GM12875 (cell line): ENCODE measurements at regions not wholly inside any gene's neighbourhood (a gene's known extent, or its start where the extent isn't known, plus 50 kb on each side); places are given as distances from the start of the nearest gene placed in this dataset.

ENCODE experiments used
- H3K4me3 ChIP-seq: one replicate; pipeline ENCODE4 v1.5.1; 2011; ENCODE audit warnings: low read depth, low read length, control low read depth
- TF ChIP-seq, protein P1 (sequence below): IDR thresholded peaks from 2 replicates; pipeline ENCODE4 v1.5.1; 2011; ENCODE audit warnings: low read depth, mild to moderate bottlenecking, control low read depth, inconsistent platforms, low read length, moderate library complexity, borderline replicate concordance; ENCODE audit not compliant: insufficient read depth

DNA sequence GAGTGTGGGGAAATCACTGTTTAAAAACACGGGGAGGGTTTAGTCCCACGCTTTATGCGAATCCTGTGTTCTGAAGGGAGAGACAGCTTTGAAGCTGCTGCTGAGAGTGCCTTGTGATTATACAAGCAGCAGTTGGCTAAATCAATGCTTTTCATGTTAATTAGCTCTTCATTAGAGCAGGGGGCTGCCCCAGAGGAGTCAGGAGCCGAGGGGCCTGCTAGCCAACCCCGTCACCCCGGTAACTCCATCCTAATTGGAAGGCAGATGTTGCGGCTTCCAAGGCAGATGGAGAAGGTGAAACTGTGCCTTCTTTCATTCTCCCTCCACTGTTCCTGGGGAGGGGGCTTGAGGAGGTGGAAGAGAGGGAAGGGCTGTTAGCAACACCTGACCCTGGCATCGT, 92.4 kb upstream of the ANKRD34C start:
- TF ChIP-seq, protein P1, sequence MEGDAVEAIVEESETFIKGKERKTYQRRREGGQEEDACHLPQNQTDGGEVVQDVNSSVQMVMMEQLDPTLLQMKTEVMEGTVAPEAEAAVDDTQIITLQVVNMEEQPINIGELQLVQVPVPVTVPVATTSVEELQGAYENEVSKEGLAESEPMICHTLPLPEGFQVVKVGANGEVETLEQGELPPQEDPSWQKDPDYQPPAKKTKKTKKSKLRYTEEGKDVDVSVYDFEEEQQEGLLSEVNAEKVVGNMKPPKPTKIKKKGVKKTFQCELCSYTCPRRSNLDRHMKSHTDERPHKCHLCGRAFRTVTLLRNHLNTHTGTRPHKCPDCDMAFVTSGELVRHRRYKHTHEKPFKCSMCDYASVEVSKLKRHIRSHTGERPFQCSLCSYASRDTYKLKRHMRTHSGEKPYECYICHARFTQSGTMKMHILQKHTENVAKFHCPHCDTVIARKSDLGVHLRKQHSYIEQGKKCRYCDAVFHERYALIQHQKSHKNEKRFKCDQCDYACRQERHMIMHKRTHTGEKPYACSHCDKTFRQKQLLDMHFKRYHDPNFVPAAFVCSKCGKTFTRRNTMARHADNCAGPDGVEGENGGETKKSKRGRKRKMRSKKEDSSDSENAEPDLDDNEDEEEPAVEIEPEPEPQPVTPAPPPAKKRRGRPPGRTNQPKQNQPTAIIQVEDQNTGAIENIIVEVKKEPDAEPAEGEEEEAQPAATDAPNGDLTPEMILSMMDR: no peak
- H3K4me3 ChIP-seq: no peak overlapping the region

DNA sequence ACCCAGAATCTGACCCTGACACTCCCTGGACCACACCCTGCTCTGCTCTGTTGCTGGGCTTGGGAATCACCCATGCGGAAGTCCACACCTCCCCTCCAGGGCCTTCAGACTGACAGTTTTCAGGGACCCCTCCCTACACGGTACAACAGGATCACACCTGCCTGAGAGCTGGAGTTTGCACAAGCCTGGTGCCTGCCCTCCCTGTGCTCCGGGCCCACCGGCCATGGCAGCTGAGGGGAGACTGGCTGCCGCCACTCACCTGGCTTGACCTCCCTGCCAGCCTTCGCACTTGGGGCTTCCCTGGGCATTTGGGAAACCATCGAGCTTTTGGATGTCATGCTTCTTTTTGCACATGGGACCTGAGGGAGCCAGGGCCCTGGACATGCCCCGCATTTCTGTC, 95.9 kb upstream of the ANKRD34C start:
- no peak overlapping the region for H3K4me3 ChIP-seq
- TF ChIP-seq, protein P1: no peak

DNA sequence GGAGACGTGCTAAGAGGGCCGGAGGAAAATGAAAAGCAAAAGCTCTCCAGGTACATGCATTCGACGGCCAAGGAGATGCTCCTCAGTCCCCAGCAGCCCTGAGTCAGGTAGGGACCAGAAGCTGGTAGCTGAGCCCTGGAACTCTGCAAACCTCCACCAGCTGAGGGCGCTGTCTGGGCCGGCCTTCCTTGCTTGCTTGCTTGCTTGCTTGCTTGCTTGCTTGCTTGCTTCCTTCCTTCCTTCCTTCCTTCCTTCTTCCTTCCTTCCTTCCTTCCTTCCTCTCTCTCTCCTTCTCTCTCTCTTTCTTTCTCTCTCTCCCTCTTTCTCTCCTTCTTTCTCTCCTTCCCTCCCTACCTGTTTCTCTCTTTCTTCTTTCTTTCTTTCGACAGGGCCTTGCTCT, 94.6 kb upstream of the RASGRF1 start:
- H3K4me3 ChIP-seq: no peak overlapping the region
- TF ChIP-seq, protein P1: peak; percentile 54; the same call in 1 of the 2 replicates

DNA sequence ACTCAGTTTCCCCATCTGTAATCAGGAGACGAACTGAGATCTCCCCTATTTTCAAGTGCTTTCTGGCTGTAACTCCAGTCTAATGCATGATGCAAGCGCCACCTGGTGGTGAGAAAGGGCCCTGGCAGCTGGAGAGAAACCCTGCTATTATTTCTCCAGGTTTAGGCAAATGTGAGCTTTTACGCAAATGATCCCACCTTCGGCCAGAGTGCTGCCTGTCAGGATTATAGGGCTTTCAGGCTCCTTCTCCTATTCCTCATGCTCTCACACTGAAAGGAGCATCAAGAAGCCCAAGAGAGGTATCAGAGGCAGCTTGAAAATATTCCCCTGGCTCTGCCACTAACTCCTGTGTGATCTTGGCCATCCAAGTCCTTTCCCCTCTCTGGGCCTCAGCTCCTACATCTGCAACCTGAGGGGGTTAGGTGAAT, 93.9 kb upstream of the RASGRF1 start:
- no peak overlapping the region for H3K4me3 ChIP-seq

DNA sequence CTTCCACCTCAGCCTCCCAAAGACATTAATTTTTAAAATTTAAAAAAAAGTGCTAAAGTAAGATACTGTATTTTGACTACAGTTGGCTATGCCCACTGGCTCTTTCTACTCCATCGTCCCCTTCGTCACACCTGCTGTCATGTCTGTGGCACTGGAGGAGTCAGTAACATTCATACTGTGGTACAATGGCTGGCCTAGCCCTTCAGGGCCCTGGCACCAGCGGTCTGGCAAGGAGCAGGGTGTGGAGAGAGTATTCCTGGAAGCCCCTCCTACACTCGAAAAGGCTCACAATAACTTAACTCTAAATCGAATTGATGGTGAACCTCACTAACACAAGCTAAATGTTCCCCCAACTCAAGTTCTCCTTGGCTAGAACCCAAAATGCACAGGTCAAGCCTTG, 89.7 kb upstream of the RASGRF1 start:
- TF ChIP-seq, protein P1: no peak
- H3K4me3 ChIP-seq: no peak overlapping the region

More for the DNA sequence above, 93.9 kb upstream of the RASGRF1 start:
- TF ChIP-seq, protein P1: peak; percentile 85

DNA sequence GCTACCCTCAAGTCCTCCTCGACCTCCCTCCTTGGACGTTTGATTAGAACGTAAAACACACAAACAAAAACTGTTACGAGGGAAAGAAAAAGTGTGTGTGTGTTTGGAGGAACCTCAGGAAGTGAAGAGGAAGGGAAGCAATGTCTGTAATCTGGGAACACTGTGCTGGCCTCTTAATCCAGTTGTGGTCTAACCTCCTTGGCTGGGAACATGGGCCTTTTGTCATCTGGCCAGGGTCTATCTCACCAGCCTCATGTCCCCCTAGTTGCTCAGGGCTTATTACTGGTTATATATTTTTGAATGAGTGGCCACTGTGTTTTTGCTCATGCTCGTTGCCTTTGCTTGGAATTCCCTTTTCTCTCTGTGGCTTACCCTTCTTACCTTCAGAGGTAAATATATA, 89.0 kb upstream of the RASGRF1 start:
- H3K4me3 ChIP-seq: no peak overlapping the region
- TF ChIP-seq, protein P1: no peak

DNA sequence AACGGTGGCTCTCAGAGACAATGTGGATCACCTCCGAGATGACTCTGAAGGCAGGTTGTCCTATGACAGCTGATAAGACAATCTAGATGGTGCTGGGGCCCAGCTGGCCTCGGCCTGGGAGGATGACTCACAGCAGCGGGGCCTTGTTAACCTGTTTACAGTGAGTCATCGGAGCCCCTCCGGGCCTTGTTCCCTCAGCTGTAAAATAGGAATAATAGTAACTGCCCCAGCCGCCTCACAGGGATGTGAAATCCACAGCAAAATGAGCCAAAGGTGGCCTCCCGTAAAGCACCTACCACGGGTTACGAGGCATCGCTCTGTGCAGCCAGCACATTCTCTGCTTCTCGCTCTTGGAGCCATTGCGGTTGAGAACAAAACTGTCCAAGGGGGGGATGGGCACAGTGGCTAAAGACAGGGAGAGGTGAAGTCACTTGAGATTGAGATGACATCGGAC, 88.6 kb upstream of the RASGRF1 start:
- TF ChIP-seq, protein P1: no peak
- H3K4me3 ChIP-seq: no peak overlapping the region
